Duodenal mucosa (tissue), 2 donors: ENCODE measurements at regions not wholly inside any gene's neighbourhood (a gene's known extent, or its start where the extent isn't known, plus 50 kb on each side); places are given as distances from the start of the nearest gene placed in this dataset.

ENCODE experiments used
- H3K27ac ChIP-seq: one replicate; pipeline ENCODE4 v1.7.0; 2013; ENCODE audit warnings: low read depth, low read length
- H3K27me3 ChIP-seq, 2 donors: one replicate each; pipeline ENCODE4 v1.7.0; 2013; ENCODE audit warnings: low read length in 2 of 2, control low read depth in 1 of 2; ENCODE audit not compliant: insufficient read depth in 2 of 2, control insufficient read depth in 1 of 2
- H3K36me3 ChIP-seq, 2 donors: one replicate each; pipeline ENCODE4 v1.7.0; 2013; ENCODE audit warnings: low read length in 2 of 2, control low read depth in 1 of 2; ENCODE audit not compliant: insufficient read depth in 2 of 2, control insufficient read depth in 1 of 2
- H3K4me1 ChIP-seq, 2 donors: one replicate each; pipeline ENCODE4 v1.7.0; 2013; ENCODE audit warnings: low read length in 2 of 2, control low read depth in 1 of 2; ENCODE audit not compliant: insufficient read depth in 2 of 2, control insufficient read depth in 1 of 2
- H3K4me3 ChIP-seq, 2 donors: one replicate each; pipeline ENCODE4 v1.7.0; 2013; ENCODE audit warnings: low read length in 2 of 2, low read depth in 1 of 2
- H3K9ac ChIP-seq, 2 donors: one replicate each; pipeline ENCODE4 v1.7.0; 2013; ENCODE audit warnings: low read length in 2 of 2, low read depth in 1 of 2
- H3K9me3 ChIP-seq, 2 donors: one replicate each; pipeline ENCODE4 v1.7.0; 2013; ENCODE audit warnings: low read length in 2 of 2, control low read depth in 1 of 2; ENCODE audit not compliant: control insufficient read depth in 1 of 2

DNA sequence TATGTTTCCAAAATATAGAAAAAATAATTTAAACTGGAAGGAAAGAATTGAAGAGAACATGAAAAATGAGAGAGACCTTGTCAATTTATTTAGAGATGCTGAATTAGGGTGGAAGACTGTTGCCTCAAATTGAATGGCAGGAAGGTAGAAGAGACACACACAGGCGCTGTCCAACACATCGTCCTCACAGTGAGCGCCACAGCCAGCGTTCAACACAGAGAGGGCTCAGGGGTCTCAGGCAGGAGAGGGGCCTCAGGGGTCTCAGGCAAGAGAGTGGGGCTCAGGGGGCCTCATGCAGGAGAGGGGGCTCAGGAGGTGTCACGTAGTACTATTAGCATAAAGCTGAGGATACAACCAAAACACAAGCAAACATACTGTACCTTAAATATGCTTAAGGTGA is 65.7 kb downstream of the TMEM18 start:
- Histone ChIP-seq H3K4me1 (no peaks in the 10 kb centered on the region), H3K9ac (no peak overlapping the region), H3K36me3 (no peaks in the 10 kb centered on the region), H3K27me3 (no peaks in the 10 kb centered on the region), H3K4me3 (no peak overlapping the region), H3K27ac (no peak overlapping the region), H3K9me3 (no peaks in the 10 kb centered on the region)

DNA sequence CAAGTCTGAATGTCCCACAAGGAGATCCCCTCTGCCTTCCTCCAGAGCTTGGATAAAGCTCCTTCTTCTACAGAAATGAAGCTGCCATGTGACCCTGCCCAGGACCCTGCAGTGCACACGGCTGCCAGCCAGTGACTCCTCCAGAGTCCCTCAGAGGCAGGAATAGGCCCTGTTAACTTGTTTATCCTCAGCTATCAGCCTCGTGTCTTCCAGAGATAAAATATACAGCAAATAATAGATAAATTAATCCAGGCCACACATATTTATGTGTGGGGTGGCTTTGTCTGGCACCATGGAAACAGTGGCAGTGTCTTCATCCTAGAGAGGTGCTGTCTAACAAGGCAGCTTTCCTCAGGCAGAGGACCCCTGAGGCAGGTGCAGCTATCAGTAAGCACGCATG is 66.7 kb downstream of the TMEM18 start:
- Histone ChIP-seq H3K36me3 (no peaks in the 10 kb centered on the region), H3K9me3 (no peaks in the 10 kb centered on the region), H3K27me3 (no peaks in the 10 kb centered on the region), H3K4me1 (no peaks in the 10 kb centered on the region), H3K9ac (no peak overlapping the region), H3K27ac (no peak overlapping the region), H3K4me3 (no peak overlapping the region)

DNA sequence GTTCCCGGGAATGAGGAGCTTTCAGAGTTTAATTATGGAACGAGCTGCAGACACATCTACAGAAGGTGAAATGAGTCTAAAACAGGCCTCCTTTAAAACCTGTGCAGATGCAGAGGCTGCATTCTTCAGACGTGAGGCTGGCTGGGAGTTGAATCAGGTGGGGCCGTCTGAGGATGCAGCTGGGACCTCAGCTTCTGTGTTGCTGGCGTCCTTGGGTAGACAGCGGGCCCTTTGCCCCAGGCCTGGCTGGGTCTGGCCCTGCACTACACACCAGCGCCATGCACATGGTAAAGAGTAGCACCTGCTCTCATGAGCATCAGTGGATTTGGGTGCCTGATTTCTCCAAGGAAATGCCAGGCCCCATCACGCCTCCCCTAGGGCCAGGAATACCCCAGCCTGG is 67.3 kb downstream of the TMEM18 start:
- Histone ChIP-seq H3K4me1 (no peaks in the 10 kb centered on the region), H3K9ac (no peak overlapping the region), H3K27me3 (no peaks in the 10 kb centered on the region), H3K27ac (no peak overlapping the region), H3K36me3 (no peaks in the 10 kb centered on the region), H3K4me3 (no peak overlapping the region), H3K9me3 (no peaks in the 10 kb centered on the region)

DNA sequence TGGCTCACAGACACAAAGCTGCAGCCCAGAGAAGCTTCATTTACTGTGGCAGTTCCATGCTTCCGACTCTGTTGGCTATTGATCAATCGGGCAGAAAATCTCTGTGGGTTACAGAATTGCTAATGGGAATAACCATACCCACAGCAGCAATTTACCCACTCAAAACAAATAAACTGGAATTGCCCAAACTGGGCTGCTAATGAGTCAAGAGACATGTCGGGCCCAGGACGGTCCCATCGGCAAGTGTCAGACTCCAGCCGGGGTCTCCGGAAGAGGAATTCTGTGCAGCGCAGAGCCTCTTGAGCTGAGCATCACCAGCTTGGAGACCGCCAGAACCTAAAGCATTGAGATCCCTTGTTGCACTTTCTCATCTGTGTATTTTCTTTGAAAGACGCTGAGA is 67.8 kb downstream of the TMEM18 start:
- no peak overlapping the region for H3K9ac ChIP-seq
- H3K4me3 ChIP-seq, result no peak overlapping the region
- no peak overlapping the region for H3K27ac ChIP-seq

DNA sequence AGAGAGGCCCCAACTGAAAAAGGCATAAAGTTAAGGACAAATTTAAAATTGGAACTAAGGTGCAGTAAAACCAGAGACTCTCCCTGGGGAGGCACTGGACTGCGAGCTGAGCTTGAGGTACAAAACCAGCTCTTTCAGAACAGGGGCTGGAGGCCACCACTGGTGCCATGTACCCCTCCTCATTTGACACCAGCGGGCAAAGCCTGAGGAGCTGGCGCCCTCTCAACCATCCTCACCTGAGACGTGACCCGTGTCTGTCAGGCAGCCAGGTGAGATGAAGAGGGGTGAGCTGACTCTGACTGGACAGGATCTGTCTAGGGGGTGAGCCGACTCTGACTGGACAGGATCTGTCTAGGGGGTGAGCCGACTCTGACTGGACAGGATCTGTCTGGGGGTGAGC is 68.5 kb downstream of the TMEM18 start:
- Histone ChIP-seq H3K27ac (no peak overlapping the region), H3K27me3 (no peaks in the 10 kb centered on the region), H3K4me3 (no peak overlapping the region), H3K9me3 (no peaks in the 10 kb centered on the region), H3K36me3 (no peaks in the 10 kb centered on the region), H3K9ac (no peak overlapping the region), H3K4me1 (no peaks in the 10 kb centered on the region)

More for the DNA sequence above, 67.8 kb downstream of the TMEM18 start:
- Histone ChIP-seq H3K4me1 (no peaks in the 10 kb centered on the region), H3K36me3 (no peaks in the 10 kb centered on the region), H3K27me3 (no peaks in the 10 kb centered on the region), H3K9me3 (no peaks in the 10 kb centered on the region)

DNA sequence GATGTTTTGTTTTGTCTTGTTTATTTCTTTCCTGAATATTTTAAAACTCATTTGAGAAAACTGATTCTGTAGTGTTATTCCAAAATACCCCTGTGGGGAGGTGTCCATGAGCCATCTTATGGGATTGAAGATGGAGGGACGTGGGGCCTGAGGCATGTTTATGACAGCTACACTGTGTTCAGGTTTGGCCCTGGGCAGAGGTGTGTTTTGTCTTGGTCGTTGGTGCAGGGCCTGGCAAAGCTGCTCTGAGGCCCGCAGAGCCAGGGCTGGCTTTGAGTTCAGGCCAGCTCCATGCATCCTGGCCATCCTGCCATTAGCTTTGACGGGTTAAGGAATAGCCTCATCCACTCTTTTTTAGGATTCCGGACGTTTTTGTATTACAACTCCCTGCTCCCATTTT is 68.9 kb downstream of the TMEM18 start:
- no peak overlapping the region for H3K9ac ChIP-seq
- H3K4me3 ChIP-seq, result no peak overlapping the region
- no peaks in the 10 kb centered on the region for H3K27me3 ChIP-seq
- no peaks in the 10 kb centered on the region for H3K9me3 ChIP-seq
- no peaks in the 10 kb centered on the region for H3K4me1 ChIP-seq
- no peaks in the 10 kb centered on the region for H3K36me3 ChIP-seq
- H3K27ac ChIP-seq, result no peak overlapping the region

DNA sequence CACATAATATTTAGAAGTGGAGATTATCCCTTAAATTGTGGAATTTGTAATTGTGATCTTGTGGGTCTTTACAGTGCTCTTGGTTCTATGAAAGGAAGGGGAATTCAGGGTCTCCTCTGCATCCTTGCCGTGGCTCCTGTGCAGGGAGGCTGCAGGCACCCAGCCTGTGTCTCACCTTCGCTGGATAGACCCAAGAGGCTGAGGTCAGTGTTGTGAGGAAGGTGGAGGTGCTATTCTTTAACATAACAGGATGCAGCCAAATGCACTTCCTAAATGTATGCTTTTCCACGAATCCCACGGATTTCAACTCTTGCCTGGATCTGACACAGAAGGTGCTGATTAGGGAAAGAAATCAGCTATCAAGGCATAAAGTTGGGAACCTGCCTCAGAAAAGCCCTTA is 69.5 kb downstream of the TMEM18 start:
- no peak overlapping the region for H3K4me3 ChIP-seq
- H3K9ac ChIP-seq, result no peak overlapping the region
- H3K4me1 ChIP-seq, result no peaks in the 10 kb centered on the region
- H3K9me3 ChIP-seq, result no peaks in the 10 kb centered on the region
- no peaks in the 10 kb centered on the region for H3K36me3 ChIP-seq
- H3K27ac ChIP-seq, result no peak overlapping the region
- H3K27me3 ChIP-seq, result no peaks in the 10 kb centered on the region

DNA sequence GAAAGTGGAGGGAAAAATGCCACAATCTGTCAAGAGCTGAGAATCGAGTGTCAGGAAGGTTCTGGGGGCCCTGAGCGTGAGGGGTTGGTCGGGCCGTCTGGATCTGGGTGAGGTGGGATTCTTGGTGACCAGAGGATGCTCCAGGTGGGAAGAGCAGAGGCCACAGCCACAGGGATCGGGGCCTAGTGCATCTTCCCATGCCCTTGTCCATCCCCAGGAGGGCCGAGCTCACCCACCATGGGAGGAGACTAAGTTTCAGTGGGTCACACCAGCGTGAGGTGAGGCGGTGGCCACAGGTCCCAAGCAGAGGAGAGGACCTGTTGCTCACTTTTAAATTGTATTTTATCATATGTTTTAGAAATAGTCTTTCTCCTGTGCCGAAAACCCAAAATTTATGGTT is 70.0 kb downstream of the TMEM18 start:
- Histone ChIP-seq H3K4me3 (no peak overlapping the region), H3K27me3 (no peaks in the 10 kb centered on the region), H3K36me3 (no peaks in the 10 kb centered on the region), H3K9me3 (no peaks in the 10 kb centered on the region), H3K27ac (no peak overlapping the region), H3K4me1 (no peaks in the 10 kb centered on the region), H3K9ac (no peak overlapping the region)

DNA sequence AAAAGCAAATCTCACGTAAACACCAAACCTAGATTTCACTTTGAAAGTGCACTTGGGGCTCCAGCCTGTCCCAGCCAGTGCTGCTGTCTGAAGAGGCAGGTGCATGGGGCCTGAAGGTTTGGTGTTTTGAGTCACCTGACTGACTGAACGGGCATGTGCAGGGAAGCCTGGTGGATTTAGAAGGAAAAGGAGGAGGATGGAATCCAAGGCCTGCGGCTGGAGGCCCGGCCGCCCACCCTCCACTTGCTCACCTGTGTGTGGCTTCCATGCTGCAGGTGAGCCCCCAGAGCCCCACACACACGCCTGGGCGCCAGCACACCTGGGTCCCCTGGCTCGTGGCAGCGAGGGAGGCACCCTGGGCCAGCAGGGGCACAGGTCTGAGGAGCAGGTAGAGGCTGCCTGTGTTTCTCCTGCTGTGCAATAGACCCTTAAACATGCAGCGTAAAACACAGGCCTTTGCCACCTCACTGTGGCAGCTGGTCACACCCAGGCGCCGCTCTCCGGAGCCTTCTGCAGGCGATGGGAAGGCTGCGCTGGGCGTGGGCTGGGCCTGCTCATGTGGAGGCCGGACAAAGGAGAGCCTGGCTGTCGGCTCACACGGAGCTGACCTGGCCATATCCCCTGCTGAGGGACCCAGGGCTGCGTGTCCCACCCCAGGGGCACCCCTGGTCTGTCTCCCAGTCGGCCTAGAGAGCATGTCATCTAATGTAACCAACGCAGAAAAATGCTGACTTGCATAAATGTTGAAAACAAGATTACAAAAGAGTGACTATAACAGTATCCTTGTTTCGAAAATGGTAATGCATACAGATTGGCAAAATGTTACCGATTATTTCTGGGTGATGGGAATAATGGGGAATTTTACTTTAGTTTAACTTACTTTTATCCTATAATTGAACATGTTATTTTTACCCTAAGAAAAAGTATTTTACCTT is 71.3 kb downstream of the TMEM18 start:
- no peak overlapping the region for H3K4me3 ChIP-seq
- H3K27me3 ChIP-seq, result no peaks in the 10 kb centered on the region
- H3K9ac ChIP-seq, result no peak overlapping the region
- no peaks in the 10 kb centered on the region for H3K4me1 ChIP-seq
- H3K27ac ChIP-seq, result no peak overlapping the region
- H3K36me3 ChIP-seq, result no peaks in the 10 kb centered on the region
- no peaks in the 10 kb centered on the region for H3K9me3 ChIP-seq

DNA sequence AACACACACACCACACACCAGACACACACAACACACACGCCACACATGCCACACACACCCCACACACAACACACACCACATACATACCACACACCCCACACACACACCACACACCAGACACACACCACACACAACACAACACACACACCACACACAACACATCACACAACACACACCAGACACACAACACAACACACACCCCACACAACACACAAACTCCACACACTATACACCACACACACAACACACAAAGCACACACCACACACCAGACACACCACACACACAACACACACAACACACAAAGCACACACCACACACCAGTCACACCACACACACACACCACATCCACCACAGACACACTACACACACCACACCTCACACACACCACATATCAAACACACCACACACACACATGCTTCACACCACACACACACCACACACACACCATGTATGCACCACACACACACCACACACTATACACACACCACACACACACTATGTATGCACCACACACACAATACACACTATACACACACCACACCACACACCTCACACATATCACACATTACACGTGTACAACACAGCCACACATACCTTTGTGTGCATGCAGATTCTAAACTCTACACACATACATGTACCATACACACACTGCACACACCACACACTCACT is 72.2 kb downstream of the TMEM18 start:
- Histone ChIP-seq H3K9me3 (no peaks in the 10 kb centered on the region), H3K27ac (no peak overlapping the region), H3K36me3 (no peaks in the 10 kb centered on the region), H3K27me3 (no peaks in the 10 kb centered on the region), H3K4me3 (no peak overlapping the region), H3K4me1 (no peaks in the 10 kb centered on the region), H3K9ac (no peak overlapping the region)
